HL-60 (cell line): ENCODE measurements at regions not wholly inside any gene's neighbourhood (a gene's known extent, or its start where the extent isn't known, plus 50 kb on each side); places are given as distances from the start of the nearest gene placed in this dataset.

ENCODE experiments used
- DNase-seq, 2 experiments: peaks; one replicate each; pipeline ENCODE4 v3.0.0-alpha.2; 2010 to 2020; ENCODE audit warnings: low read depth in 1 of 2, low spot score in 1 of 2
- H3K27ac ChIP-seq: fragments of 250-450 bp; sonication (Bioruptor Pico); replicated peaks from 2 replicates; pipeline ENCODE4 v1.5.1; 2020; ENCODE audit warnings: mild to moderate bottlenecking, moderate library complexity
- H3K27me3 ChIP-seq: fragments of 250-450 bp; sonication (Bioruptor Pico); 2 replicates; pipeline ENCODE4 v1.5.1; 2021; ENCODE audit warnings: mild to moderate bottlenecking, moderate library complexity; ENCODE audit not compliant: insufficient read depth, poor library complexity, severe bottlenecking
- H3K4me3 ChIP-seq: replicated peaks from 2 replicates; pipeline ENCODE4 v1.5.1; 2011; ENCODE audit warnings: mild to moderate bottlenecking, control low read depth, low read length; ENCODE audit not compliant: insufficient read depth
- CTCF ChIP-seq: IDR thresholded peaks from one replicate; pipeline ENCODE4 v1.5.1; 2011; ENCODE audit warnings: low read length, control low read depth, inconsistent platforms; ENCODE audit not compliant: insufficient read depth
- GABPA ChIP-seq: IDR thresholded peaks from 2 replicates; pipeline ENCODE4 v1.6.1; 2012; ENCODE audit warnings: low read depth
- POLR2AphosphoS5 ChIP-seq: IDR thresholded peaks from 2 replicates; pipeline ENCODE4 v1.6.1; 2012; ENCODE audit warnings: low read depth
- SPI1 ChIP-seq: IDR thresholded peaks from 2 replicates; pipeline ENCODE4 v1.6.1; 2012; ENCODE audit warnings: low read depth, mild to moderate bottlenecking, borderline replicate concordance
- TF ChIP-seq, protein P1 (sequence below): IDR thresholded peaks from 2 replicates; pipeline ENCODE4 v1.6.1; 2012; ENCODE audit warnings: low read depth; ENCODE audit not compliant: insufficient replicate concordance

- TF ChIP-seq, protein P1, sequence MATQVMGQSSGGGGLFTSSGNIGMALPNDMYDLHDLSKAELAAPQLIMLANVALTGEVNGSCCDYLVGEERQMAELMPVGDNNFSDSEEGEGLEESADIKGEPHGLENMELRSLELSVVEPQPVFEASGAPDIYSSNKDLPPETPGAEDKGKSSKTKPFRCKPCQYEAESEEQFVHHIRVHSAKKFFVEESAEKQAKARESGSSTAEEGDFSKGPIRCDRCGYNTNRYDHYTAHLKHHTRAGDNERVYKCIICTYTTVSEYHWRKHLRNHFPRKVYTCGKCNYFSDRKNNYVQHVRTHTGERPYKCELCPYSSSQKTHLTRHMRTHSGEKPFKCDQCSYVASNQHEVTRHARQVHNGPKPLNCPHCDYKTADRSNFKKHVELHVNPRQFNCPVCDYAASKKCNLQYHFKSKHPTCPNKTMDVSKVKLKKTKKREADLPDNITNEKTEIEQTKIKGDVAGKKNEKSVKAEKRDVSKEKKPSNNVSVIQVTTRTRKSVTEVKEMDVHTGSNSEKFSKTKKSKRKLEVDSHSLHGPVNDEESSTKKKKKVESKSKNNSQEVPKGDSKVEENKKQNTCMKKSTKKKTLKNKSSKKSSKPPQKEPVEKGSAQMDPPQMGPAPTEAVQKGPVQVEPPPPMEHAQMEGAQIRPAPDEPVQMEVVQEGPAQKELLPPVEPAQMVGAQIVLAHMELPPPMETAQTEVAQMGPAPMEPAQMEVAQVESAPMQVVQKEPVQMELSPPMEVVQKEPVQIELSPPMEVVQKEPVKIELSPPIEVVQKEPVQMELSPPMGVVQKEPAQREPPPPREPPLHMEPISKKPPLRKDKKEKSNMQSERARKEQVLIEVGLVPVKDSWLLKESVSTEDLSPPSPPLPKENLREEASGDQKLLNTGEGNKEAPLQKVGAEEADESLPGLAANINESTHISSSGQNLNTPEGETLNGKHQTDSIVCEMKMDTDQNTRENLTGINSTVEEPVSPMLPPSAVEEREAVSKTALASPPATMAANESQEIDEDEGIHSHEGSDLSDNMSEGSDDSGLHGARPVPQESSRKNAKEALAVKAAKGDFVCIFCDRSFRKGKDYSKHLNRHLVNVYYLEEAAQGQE = no peak
- TF ChIP-seq GABPA (no peak), POLR2AphosphoS5 (no peak), CTCF (no peak), SPI1 (no peak)
- H3K27ac ChIP-seq = no peak overlapping the region
- no peaks in the 10 kb centered on the region for H3K27me3 ChIP-seq
- DNase-seq = no peak
- no peak overlapping the region for H3K4me3 ChIP-seq
These were observed 82.6 kb upstream of the CNKSR3 start for GRCh38 chr6:154593122-154593521.

DNA sequence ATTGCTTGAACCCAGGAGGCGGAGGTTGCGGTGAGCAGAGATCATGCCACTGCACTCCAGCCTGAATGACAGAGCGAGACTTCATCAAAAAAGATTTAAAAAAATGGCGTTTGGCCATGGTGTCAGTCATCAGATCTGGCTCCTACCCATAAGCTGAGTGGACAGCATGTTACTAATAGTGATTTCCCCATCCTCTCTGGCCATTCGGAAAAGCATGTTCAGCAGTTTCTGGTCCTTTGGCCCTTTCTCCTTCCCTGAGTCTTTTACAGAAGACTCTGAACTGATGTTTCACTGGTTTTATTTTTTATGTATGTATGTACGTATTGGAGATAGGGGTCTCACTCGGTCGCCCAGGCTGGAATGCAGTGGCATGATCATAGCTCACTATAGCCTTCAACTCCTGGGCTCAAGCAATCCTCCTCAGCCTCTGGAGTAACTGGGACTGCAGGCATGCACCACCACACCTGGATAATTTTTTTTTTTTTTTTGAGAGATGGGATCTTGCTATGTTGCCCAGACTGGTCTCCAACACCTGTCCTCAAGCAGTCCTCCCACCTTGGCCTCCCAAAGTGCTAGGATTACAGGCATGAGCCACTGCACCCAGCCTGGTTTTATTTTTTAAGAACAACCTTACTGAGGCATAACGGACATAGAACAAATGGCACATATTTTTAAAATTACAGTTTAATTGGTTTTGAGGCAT is 84.2 kb upstream of the CNKSR3 start:
- no peak for DNase-seq
- H3K27me3 ChIP-seq = no peaks in the 10 kb centered on the region
- TF ChIP-seq SPI1 = no peak
- TF ChIP-seq, protein P1 = no peak
- no peak for TF ChIP-seq POLR2AphosphoS5
- TF ChIP-seq CTCF = no peak
- TF ChIP-seq GABPA = no peak

DNA sequence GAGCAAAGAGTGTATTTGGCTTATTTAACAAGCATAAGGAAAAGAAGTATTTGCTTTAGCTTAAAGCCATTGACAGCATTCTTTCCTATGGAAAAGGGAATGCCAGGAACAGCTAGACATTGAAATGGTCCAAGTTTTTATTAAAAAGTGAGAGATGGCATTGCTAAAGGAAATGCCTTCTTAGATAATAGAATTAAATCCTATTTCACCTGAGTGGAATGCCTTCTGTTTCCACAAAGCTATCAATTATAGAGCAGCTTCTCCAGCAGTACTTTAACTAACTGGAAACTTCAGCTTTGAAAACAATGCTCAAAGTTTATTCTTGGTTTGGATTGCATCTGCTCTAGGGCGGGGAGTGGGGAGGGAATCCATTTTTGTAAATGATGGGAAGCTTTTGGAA is 85.1 kb upstream of the CNKSR3 start:
- no peaks in the 10 kb centered on the region for H3K27me3 ChIP-seq
- TF ChIP-seq, protein P1 = no peak
- no peak for TF ChIP-seq SPI1
- TF ChIP-seq GABPA = no peak
- no peak for TF ChIP-seq CTCF
- no peak overlapping the region for H3K27ac ChIP-seq

More for the DNA sequence above, 84.2 kb upstream of the CNKSR3 start:
- Histone ChIP-seq H3K27ac (no peak overlapping the region), H3K4me3 (no peak overlapping the region)

More for the DNA sequence above, 85.1 kb upstream of the CNKSR3 start:
- DNase-seq = no peak
- H3K4me3 ChIP-seq = no peak overlapping the region
